ENCODE measurements at regions not wholly inside any gene's neighbourhood (a gene's known extent, or its start where the extent isn't known, plus 50 kb on each side); places are given as distances from the start of the nearest gene placed in this dataset.
"Not testable (repeated sequence)": the region's sequence is repeated elsewhere in the genome, so short reads cannot be mapped to it uniquely, and the experiment has no call there.

DNA sequence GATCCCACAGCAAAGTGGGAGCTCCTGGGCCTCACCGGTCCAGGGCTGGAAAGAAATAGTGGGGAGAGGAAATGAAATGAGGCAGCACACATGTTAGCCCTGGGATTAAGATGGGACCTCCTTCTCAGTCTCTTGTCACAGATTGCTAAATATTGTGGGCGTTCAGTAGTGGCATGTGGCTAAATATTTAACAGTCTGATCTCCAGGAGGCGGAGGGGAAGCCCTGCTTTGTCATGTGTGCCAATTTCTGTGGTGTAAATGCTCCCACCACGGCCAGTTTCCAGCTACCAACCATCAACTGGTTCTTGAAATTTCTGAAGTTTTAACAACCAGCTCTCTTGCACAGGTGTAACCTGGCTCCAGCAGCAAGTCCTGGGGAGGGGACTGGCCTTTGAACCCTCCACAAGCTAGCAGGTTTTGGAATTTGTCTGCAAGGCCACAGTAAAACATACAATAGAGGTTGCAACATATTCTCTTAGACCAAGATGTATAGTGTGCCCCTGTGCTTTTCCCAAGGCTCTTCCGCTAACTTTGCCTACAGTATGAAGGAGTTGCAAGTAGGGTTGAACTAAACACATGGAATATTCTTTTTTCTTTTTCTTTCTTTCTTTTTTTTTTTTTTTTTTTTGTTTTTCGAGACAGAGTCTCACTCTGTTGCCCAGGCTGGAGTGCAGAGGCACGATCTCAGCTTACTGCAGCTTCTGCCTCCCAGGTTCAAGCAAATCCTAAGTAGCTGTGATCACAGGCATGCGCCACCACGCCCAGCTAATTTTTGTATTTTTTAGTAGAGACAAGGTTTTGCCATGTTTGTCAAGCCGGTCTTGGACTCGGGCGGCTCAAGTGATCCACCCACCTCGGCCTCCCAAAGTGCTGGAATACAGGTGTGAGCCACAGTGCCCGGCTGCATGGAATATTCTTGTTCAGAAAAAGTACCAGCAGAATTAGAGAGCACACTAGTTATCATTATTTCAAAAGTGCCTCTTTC lies 103.1 kb upstream of the PCBD1 start:
- no peak for DNase-seq

- DNase-seq: no peak
Observed at GRCh38 chr10:70992436-70992835, 104.1 kb upstream of the PCBD1 start.

- no peak for DNase-seq
Observed at GRCh38 chr10:70993051-70993450, 104.7 kb upstream of the PCBD1 start.

DNA sequence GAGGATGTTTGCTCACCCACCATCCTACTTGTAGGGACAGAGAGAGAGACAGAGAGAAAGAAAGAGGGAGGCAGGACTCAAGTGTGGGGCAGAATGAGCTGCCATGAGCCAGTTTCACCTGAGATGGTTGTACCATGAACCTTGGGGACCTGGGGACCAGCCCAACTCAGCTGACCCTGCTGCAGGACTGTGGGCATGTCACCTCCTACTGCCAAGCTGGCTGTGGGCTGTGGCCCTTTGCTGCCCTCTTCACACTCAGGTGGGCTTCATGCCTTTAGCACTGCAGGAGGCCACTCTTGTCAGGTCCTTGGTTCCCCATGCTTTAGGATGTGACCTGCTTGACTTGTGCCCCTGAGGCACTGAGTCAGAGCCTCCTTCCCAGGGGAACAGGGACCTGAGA lies 108.2 kb upstream of the PCBD1 start:
- no peak for DNase-seq

GRCh38 chr10:70997236-70997635 lies 108.9 kb upstream of the PCBD1 start:
- DNase-seq: no peak

DNA sequence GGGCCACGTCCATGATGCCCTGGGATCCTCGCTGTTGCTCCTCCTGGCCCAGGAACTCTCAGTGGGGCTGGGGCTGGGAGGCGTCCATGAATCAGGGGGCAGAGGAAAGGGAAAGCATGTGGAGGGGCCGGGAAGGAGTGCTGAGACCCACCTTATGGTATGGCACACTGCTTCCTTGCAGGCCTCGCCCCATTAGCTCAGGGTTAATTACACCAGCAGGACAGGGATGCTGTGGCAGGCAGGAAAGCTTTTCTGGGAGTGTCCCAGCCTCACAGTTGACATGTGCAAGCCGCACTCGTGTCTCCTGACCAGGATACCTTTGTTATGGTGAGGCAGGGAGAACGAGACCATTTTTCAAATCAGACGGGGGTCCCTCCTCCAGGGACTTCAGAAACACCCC lies 109.7 kb upstream of the PCBD1 start:
- DNase-seq: no peak

- DNase-seq: no peak
Observed at GRCh38 chr10:71001470-71001869, 113.1 kb upstream of the PCBD1 start.

DNA sequence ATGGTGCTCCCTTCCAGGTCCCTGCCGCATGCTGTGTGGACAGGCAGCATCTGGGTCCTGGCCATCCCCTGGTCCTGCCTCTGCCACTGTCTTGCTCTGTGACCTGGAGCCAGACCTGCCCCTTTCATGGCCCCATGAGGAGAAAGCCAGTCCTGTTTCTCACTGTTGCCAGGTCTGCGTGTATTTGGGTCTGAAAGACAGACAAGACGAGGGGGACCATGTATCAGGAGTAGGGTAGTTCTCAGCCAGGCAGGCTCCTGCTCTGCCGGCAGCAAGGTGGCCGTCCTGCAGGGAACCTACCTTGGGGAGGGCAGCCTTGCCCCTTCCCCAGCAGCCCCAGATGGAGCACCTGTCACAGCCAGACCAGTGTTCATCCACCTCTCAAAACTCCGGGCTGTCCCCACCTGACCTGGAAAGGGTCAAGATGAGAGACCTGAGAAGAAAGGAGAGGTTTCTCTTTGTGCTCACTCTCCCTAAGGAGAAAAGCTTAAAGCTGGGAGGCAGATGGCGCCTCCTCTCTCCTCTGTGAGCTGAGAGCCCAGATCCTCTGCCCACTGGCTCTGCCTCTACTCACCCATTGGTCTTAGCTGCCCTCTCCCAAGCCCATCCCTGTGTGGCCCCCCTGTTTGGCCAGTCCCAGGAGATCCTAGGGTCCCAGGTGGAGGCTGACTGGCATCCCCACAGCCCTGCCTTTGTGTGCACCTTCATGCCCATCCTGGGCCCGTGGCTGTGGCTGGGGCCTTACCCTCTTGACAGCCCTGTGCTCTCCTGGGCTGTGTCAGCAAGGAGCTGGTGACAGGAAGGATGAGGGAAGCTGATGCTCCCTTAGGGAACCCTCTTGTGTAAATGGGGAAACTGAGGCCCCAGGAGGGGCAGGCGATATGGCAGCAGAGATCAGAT lies 116.1 kb upstream of the PCBD1 start:
- DNase-seq: no peak

- DNase-seq: no peak
Observed at GRCh38 chr10:71005337-71006305, 117.3 kb upstream of the PCBD1 start.

DNA sequence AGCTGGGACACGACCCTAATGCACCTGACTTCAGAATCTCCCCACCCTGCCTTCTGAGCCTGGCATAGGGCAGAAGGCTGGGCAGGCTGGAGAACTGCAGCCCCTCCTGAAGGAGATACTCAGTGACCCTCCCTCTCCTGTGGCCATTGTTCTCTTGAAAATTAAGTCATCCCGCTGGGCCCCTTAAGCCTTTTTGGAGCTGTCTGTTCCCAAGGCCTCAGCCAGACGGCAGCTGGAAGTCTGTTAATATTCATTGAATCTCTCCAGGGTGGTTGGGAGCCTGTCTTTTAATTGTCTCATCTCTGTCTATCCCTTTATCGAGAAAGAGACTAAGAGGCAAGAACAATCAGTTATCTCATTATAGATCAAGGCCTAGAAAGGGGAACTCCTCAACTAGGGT lies 118.1 kb upstream of the PCBD1 start:
- DNase-seq: no peak

GRCh38 chr10:71007516-71007915 lies 119.2 kb upstream of the PCBD1 start:
- no peak for DNase-seq

GRCh38 chr10:71008150-71008549 lies 119.8 kb upstream of the PCBD1 start:
- DNase-seq: no peak

DNA sequence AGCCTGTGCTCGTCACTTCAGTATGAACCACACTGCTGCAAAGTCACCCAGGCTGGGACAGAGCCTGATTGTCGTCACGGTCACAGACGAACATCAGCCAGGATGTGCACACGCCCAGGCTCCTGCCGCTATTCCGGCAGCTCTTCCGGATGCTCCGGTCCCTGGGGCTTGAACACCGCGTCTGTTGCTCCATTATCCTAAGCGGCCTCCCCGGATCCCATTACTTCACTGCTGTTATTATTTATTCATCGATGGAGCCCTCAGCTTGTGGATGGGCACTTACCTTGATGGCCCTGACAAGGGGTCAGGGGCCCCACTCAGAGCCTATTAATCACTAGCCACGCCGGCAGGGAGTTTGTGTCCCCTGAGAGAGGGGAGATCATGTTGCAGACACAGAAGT lies 120.8 kb upstream of the PCBD1 start:
- no peak for DNase-seq

DNA sequence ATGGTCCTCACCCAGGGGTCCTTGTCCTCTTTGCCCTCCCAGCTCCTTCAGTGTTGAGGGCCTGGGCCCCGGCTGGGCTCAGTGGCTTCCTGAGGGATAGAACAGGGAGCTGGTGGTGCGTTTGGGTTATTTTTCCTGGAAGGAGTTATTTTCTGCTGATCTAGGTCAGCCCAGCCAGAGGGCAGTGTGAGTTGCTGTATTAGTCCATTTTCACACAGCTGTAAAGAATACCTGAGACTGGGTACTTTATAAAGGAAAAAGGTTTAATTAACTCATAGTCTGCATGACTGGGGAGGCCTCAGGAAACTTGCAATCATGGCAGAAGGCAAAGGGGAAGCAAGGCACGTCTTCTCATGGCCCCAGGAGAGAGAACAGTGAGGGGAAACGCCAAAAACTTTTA lies 122.4 kb upstream of the PCBD1 start:
- DNase-seq: no peak

- DNase-seq: no peak
Observed at GRCh38 chr10:71011141-71011540, 122.8 kb upstream of the PCBD1 start.

- DNase-seq: no peak
Observed at GRCh38 chr10:71014021-71014805, 125.8 kb upstream of the PCBD1 start.

GRCh38 chr10:71015674-71016073 lies 127.3 kb upstream of the PCBD1 start:
- no peak for DNase-seq

DNA sequence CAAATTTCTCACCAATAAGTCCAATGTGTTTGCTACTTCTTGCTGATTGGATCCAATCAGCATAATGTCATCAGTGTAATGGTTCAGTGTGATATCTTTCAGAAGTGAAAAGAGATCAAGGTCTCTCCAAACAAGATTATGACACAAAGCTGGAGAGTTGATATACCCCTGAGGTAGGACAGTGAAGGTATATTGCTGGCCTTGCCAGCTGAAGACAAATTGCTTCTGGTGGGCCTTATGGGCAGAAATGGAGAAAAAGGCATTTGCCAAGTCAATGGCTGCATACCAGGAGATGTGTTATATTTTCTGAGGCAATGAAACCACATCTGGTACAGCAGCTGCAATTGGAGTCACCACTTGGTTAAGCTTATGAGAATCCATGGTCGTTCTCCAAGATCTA lies 131.7 kb upstream of the PCBD1 start:
- not testable (repeated sequence) for DNase-seq

GRCh38 chr10:71021402-71021801 lies 133.0 kb upstream of the PCBD1 start:
- DNase-seq: no peak

- no peak for DNase-seq
Observed at GRCh38 chr10:71023704-71024283, 135.4 kb upstream of the PCBD1 start.

- no peak for DNase-seq
Observed at GRCh38 chr10:71024490-71024889, 136.1 kb upstream of the PCBD1 start.

All from DMS79 treated with DMSO at 0.1 percent for 48 hours (cell line).